KMS-11 (cell line): ENCODE measurements at regions not wholly inside any gene's neighbourhood (a gene's known extent, or its start where the extent isn't known, plus 50 kb on each side); places are given as distances from the start of the nearest gene placed in this dataset.

Source experiments
- H2AFZ ChIP-seq: fragments of 200-600 bp; sonication (generic); 2 replicates; pipeline ENCODE4 v1.6.1; 2016; ENCODE audit warnings: antibody characterized with exemption, mixed run types, low read depth
- H3K27ac ChIP-seq: fragments of 200-600 bp; sonication (generic); 2 replicates; pipeline ENCODE4 v1.6.1; 2016; ENCODE audit warnings: mild to moderate bottlenecking, mixed run types
- H3K27me3 ChIP-seq: fragments of 200-600 bp; sonication (generic); 2 replicates; pipeline ENCODE4 v1.6.1; 2017; ENCODE audit warnings: mild to moderate bottlenecking, low read depth, mixed run types, moderate library complexity; ENCODE audit not compliant: insufficient read depth
- H3K36me3 ChIP-seq: fragments of 200-600 bp; sonication (generic); 2 replicates; pipeline ENCODE4 v1.6.1; 2017; ENCODE audit warnings: mild to moderate bottlenecking, mixed run types; ENCODE audit not compliant: insufficient read depth
- H3K4me1 ChIP-seq: fragments of 200-600 bp; sonication (generic); 2 replicates; pipeline ENCODE4 v1.6.1; 2016; ENCODE audit warnings: mild to moderate bottlenecking, low read depth, mixed run types; ENCODE audit not compliant: poor library complexity, severe bottlenecking
- H3K4me2 ChIP-seq: fragments of 200-600 bp; sonication (generic); 2 replicates; pipeline ENCODE4 v1.7.0; 2016; ENCODE audit warnings: mild to moderate bottlenecking, mixed run types
- H3K4me3 ChIP-seq: fragments of 200-600 bp; sonication (generic); IDR thresholded peaks from 2 replicates; pipeline ENCODE4 v1.6.1; 2017; ENCODE audit warnings: low read depth, low read length, mixed read lengths; ENCODE audit not compliant: insufficient read depth
- H3K79me2 ChIP-seq: fragments of 200-600 bp; sonication (generic); 2 replicates; pipeline ENCODE4 v1.6.1; 2016; ENCODE audit warnings: low read depth, mixed run types; ENCODE audit not compliant: insufficient read depth
- H3K9ac ChIP-seq: fragments of 200-600 bp; sonication (generic); 2 replicates; pipeline ENCODE4 v1.6.1; 2016; ENCODE audit warnings: mild to moderate bottlenecking, mixed run types
- H4K20me1 ChIP-seq: fragments of 200-600 bp; sonication (generic); 2 replicates; pipeline ENCODE4 v1.6.1; 2016; ENCODE audit warnings: mild to moderate bottlenecking, mixed run types; ENCODE audit not compliant: insufficient read depth
- CTCF ChIP-seq: fragments of 200-600 bp; sonication (generic); conservative IDR thresholded peaks from 2 replicates; pipeline ENCODE4 v1.6.1; 2017; ENCODE audit warnings: low read depth, mild to moderate bottlenecking, antibody characterized with exemption, low read length, moderate library complexity, mixed read lengths

- Histone ChIP-seq H3K27ac (no peak overlapping the region), H2AFZ (no peak overlapping the region), H3K4me3 (no peak overlapping the region), H3K79me2 (no peaks in the 10 kb centered on the region), H3K36me3 (no peaks in the 10 kb centered on the region), H3K4me1 (no peaks in the 10 kb centered on the region), H4K20me1 (no peaks in the 10 kb centered on the region), H3K27me3 (peaks cover 4% of the 10 kb centered on the region; the same call in 1 of the 2 replicates), H3K4me2 (no peak overlapping the region), H3K9ac (no peak overlapping the region)
- no peak for TF ChIP-seq CTCF
Observed at GRCh38 chr16:86414991-86415740, 95.2 kb upstream of the FOXF1 start.

- Histone ChIP-seq H3K27me3 (peaks cover 10% of the 10 kb centered on the region; the same call in 1 of the 2 replicates), H3K79me2 (no peaks in the 10 kb centered on the region)
- no peak for TF ChIP-seq CTCF
Observed at GRCh38 chr16:86418981-86419380, 91.3 kb upstream of the FOXF1 start.

GRCh38 chr16:86419518-86419917 lies 90.8 kb upstream of the FOXF1 start:
- no peaks in the 10 kb centered on the region for H3K36me3 ChIP-seq

More at GRCh38 chr16:86418981-86419380, 91.3 kb upstream of the FOXF1 start:
- H2AFZ ChIP-seq, result no peak overlapping the region
- no peaks in the 10 kb centered on the region for H4K20me1 ChIP-seq
- H3K4me3 ChIP-seq, result no peak overlapping the region
- H3K9ac ChIP-seq, result no peak overlapping the region
- no peak overlapping the region for H3K27ac ChIP-seq
- no peaks in the 10 kb centered on the region for H3K36me3 ChIP-seq
- H3K4me2 ChIP-seq, result no peak overlapping the region
- H3K4me1 ChIP-seq, result no peaks in the 10 kb centered on the region

GRCh38 chr16:86421995-86422394 lies 88.3 kb upstream of the FOXF1 start:
- Histone ChIP-seq H4K20me1 (no peaks in the 10 kb centered on the region), H3K27me3 (peaks cover 19% of the 10 kb centered on the region; the same call in 1 of the 2 replicates), H3K4me3 (no peak overlapping the region), H3K79me2 (no peaks in the 10 kb centered on the region), H3K36me3 (no peaks in the 10 kb centered on the region), H2AFZ (no peak overlapping the region), H3K9ac (no peak overlapping the region), H3K4me1 (no peaks in the 10 kb centered on the region), H3K4me2 (no peak overlapping the region), H3K27ac (no peak overlapping the region)
- no peak for TF ChIP-seq CTCF

More at GRCh38 chr16:86419518-86419917, 90.8 kb upstream of the FOXF1 start:
- Histone ChIP-seq H3K9ac (no peak overlapping the region), H3K4me3 (no peak overlapping the region), H4K20me1 (no peaks in the 10 kb centered on the region), H3K4me1 (no peaks in the 10 kb centered on the region), H3K79me2 (no peaks in the 10 kb centered on the region), H3K27ac (no peak overlapping the region), H3K27me3 (peaks cover 16% of the 10 kb centered on the region; the same call in 1 of the 2 replicates), H3K4me2 (no peak overlapping the region), H2AFZ (no peak overlapping the region)
- TF ChIP-seq CTCF, result no peak
